ENCODE measurements at regions not wholly inside any gene's neighbourhood (a gene's known extent, or its start where the extent isn't known, plus 50 kb on each side); places are given as distances from the start of the nearest gene placed in this dataset.

DNA sequence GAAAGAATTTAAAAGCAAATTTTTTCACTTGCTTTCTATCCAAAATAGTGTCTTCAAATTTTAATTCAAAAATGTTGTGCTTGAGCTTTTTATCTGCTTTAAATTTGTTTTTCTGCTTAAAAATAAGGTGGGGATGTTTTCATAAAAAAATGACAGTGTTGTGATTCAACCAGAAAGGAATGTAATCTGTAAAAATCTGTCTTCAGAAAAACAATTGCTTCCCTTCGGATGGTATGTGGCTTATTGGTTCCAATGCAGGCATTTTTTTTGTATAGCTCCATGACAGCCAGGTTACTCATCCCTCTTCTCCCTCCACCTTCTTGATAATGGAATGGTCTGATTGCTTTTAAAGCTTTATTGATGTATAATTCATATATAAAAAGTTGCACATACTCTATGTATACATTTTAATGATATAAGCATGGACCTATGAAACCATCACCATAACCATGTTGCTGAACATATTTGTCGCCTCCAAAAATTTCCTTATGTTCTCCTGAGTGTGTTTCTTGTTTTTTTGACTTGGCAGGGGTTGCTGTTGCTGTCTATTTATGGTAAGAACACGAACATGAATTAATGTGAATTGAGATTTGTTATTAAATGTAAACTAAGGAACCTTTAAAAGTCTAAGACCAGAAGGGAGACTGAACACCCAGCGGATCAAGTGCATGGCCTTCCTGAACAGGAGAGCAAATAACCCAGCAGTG is 363.7 kb upstream of the SPHKAP start:
- TF ChIP-seq CTCF (IDR thresholded peaks at IDR 0.05) (no peak), POLR2A (IDR thresholded peaks at IDR 0.05) (no peak)

All from sigmoid colon (tissue), 3 donors.